ENCODE measurements at regions not wholly inside any gene's neighbourhood (a gene's known extent, or its start where the extent isn't known, plus 50 kb on each side); places are given as distances from the start of the nearest gene placed in this dataset.

- H3K27ac Mint-ChIP-seq (ENCODE audit: unreplicated experiment): no peak overlapping the region
- H3K9me3 Mint-ChIP-seq (ENCODE audit: low read depth, unreplicated experiment): no peaks in the 10 kb centered on the region
- BruUV-seq (replicated peaks): no TSS peak
- H3K36me3 Mint-ChIP-seq (ENCODE audit: insufficient read depth, unreplicated experiment): no peaks in the 10 kb centered on the region
- H3K27me3 Mint-ChIP-seq (ENCODE audit: unreplicated experiment): peaks cover 41% of the 10 kb centered on the region
- H3K4me1 Mint-ChIP-seq (ENCODE audit: low read depth, unreplicated experiment): no peaks in the 10 kb centered on the region
- intact Hi-C loops (cut with micrococcal nuclease; ENCODE audit: unreplicated experiment): no loop called here
- no peak for DNase-seq
- CTCF ChIA-PET: no interaction called here
- H3K4me3 Mint-ChIP-seq (ENCODE audit: low read depth, unreplicated experiment): no peak overlapping the region
- TF ChIP-seq CTCF (IDR thresholded peaks at IDR 0.05; ENCODE audit: unreplicated experiment): no peak
Measured at GRCh38 chr2:239523147-239523953, 122.5 kb upstream of the HDAC4 start.

DNA sequence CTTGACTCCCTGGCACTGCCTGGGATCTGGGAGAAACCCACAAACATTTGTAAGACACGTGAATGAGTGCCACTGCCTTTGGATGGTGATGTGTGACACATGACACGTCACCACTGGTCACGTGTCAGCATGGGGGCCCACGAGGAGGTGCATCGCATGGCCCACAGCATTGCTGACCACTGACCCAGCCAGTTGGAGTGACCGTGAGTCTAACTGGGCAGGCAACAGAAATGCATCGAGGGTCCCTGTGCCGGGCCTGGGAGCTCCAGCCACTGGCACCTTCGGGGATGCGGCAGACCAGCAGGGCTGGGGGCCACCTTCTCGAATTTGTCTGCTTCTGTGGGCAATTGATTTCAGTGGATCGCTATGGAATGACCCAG is 121.9 kb upstream of the HDAC4 start:
- peaks cover 41% of the 10 kb centered on the region for H3K27me3 Mint-ChIP-seq (ENCODE audit: unreplicated experiment)
- no peak overlapping the region for H3K4me3 Mint-ChIP-seq (ENCODE audit: low read depth, unreplicated experiment)
- DNase-seq: no peak
- no TSS peak for BruUV-seq (replicated peaks)
- intact Hi-C loops (cut with micrococcal nuclease; ENCODE audit: unreplicated experiment): no loop called here
- CTCF ChIA-PET: no interaction called here
- no peaks in the 10 kb centered on the region for H3K9me3 Mint-ChIP-seq (ENCODE audit: low read depth, unreplicated experiment)
- no peaks in the 10 kb centered on the region for H3K36me3 Mint-ChIP-seq (ENCODE audit: insufficient read depth, unreplicated experiment)
- no peak for TF ChIP-seq CTCF (IDR thresholded peaks at IDR 0.05; ENCODE audit: unreplicated experiment)
- H3K4me1 Mint-ChIP-seq (ENCODE audit: low read depth, unreplicated experiment): no peaks in the 10 kb centered on the region
- H3K27ac Mint-ChIP-seq (ENCODE audit: unreplicated experiment): no peak overlapping the region

GRCh38 chr2:239522002-239522739 is 121.4 kb upstream of the HDAC4 start:
- Mint-ChIP-seq H3K36me3 (ENCODE audit: insufficient read depth, unreplicated experiment) (no peaks in the 10 kb centered on the region), H3K27ac (ENCODE audit: unreplicated experiment) (no peak overlapping the region), H3K27me3 (ENCODE audit: unreplicated experiment) (peaks cover 41% of the 10 kb centered on the region), H3K4me3 (ENCODE audit: low read depth, unreplicated experiment) (no peak overlapping the region), H3K4me1 (ENCODE audit: low read depth, unreplicated experiment) (no peaks in the 10 kb centered on the region), H3K9me3 (ENCODE audit: low read depth, unreplicated experiment) (no peaks in the 10 kb centered on the region)
- TF ChIP-seq CTCF (IDR thresholded peaks at IDR 0.05; ENCODE audit: unreplicated experiment): no peak
- no TSS peak for BruUV-seq (replicated peaks)
- CTCF ChIA-PET: no interaction called here
- intact Hi-C loops (cut with micrococcal nuclease; ENCODE audit: unreplicated experiment): no loop called here
- no peak for DNase-seq

DNA sequence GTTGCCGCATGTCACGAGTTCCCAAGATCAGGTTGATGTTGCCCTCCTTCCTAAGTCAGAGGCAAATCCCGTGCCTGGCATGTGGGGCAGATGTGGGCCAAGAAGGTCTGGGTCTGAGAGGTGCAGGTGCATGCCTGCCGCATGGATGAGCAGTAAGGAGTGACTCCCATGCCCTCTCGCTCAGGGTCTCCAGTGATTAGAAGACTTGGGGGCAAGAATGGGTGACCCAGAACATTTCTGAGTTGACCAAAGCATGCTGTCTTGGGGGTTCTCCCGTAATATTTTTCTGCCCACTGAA is 120.6 kb upstream of the HDAC4 start:
- Mint-ChIP-seq H3K36me3 (ENCODE audit: insufficient read depth, unreplicated experiment) (no peaks in the 10 kb centered on the region), H3K9me3 (ENCODE audit: low read depth, unreplicated experiment) (no peaks in the 10 kb centered on the region), H3K27ac (ENCODE audit: unreplicated experiment) (no peak overlapping the region), H3K27me3 (ENCODE audit: unreplicated experiment) (peaks cover 41% of the 10 kb centered on the region), H3K4me1 (ENCODE audit: low read depth, unreplicated experiment) (no peaks in the 10 kb centered on the region), H3K4me3 (ENCODE audit: low read depth, unreplicated experiment) (no peak overlapping the region)
- TF ChIP-seq CTCF (IDR thresholded peaks at IDR 0.05; ENCODE audit: unreplicated experiment): no peak
- CTCF ChIA-PET: no interaction called here
- intact Hi-C loops (cut with micrococcal nuclease; ENCODE audit: unreplicated experiment): no loop called here
- BruUV-seq (replicated peaks): no TSS peak
- no peak for DNase-seq
